Heart left ventricle (tissue), 16 donors: ENCODE measurements at regions not wholly inside any gene's neighbourhood (a gene's known extent, or its start where the extent isn't known, plus 50 kb on each side); places are given as distances from the start of the nearest gene placed in this dataset.

Experiments
- ATAC-seq, 4 donors: fragments of 200-7000 bp; cut with Tn5 transposase; one replicate each; pipeline ENCODE4 v1.9.1; 2020 to 2022; ENCODE audit warnings: moderate library complexity in 4 of 4, mild to moderate bottlenecking in 3 of 4, moderate number of reproducible peaks in 1 of 4
- DNase-seq, 5 donors: peaks; one replicate each; pipeline ENCODE4 v3.0.0-alpha.2; 2020
- H3K27ac ChIP-seq, 12 donors: fragments of 200-600 bp; sonication (generic) in 4 of 12; one replicate each; pipeline versions ENCODE4 v1.5.0 to v1.8.0; 2016 to 2022; ENCODE audit warnings: mild to moderate bottlenecking in 2 of 12
- H3K27me3 ChIP-seq, 9 donors: fragments of 200-600 bp; sonication (generic) in 2 of 9; one replicate each; pipeline versions ENCODE4 v1.5.1 to v1.8.0; 2016 to 2022; ENCODE audit warnings: mild to moderate bottlenecking in 3 of 9
- H3K36me3 ChIP-seq, 9 donors: fragments of 200-600 bp; sonication (generic) in 2 of 9; one replicate each; pipeline versions ENCODE4 v1.5.0 to v1.8.0; 2018 to 2022; ENCODE audit warnings: mild to moderate bottlenecking in 2 of 9
- H3K4me1 ChIP-seq, 12 donors: fragments of 200-600 bp; sonication (generic) in 4 of 12; one replicate each; pipeline versions ENCODE4 v1.5.0 to v1.8.0; 2016 to 2022; ENCODE audit warnings: mild to moderate bottlenecking in 3 of 12
- H3K4me3 ChIP-seq, 12 donors: fragments of 200-600 bp; sonication (generic) in 4 of 12; one replicate each; pipeline versions ENCODE4 v1.5.0 to v1.8.0; 2017 to 2022; ENCODE audit warnings: mild to moderate bottlenecking in 9 of 12, moderate library complexity in 4 of 12
- H3K9me3 ChIP-seq, 12 donors: fragments of 200-600 bp; sonication (generic) in 4 of 12; one replicate each; pipeline versions ENCODE4 v1.5.0 to v1.8.0; 2016 to 2022; ENCODE audit warnings: mild to moderate bottlenecking in 1 of 12
- CTCF ChIP-seq, 12 donors: fragments of 200-600 bp; sonication (generic) in 4 of 12; IDR thresholded peaks; one replicate each; pipeline versions ENCODE4 v1.5.0 to v1.8.0; 2018 to 2022; ENCODE audit warnings: antibody characterized with exemption in 12 of 12, mild to moderate bottlenecking in 5 of 12
- POLR2A ChIP-seq, 2 donors: fragments of 450-650 bp; IDR thresholded peaks; one replicate each; pipeline ENCODE4 v1.6.1; 2017; ENCODE audit warnings: antibody characterized with exemption in 2 of 2, mild to moderate bottlenecking in 2 of 2, moderate library complexity in 2 of 2
- WGBS, 4 donors: extraction: QIAGEN DNeasy Blood & Tissue Kit in 2 of 4; methylation state at CpG; one replicate each; pipeline versions ENCODE4 v1.1.5 to v1.1.7; 2013 to 2018; 5-methylcytosine and 5-hydroxymethylcytosine counted together
- intact Hi-C, 10 donors: fragments of 100-400 bp; cut with DNase I; formaldehyde crosslinking; loops; one replicate each; pipeline versions ENCODE4 v1.11.1 to v1.14.2; 2022
- donor health status: ischemic (EF 13 %, LVEDD 7.1; RV severe dilation, severe dysfunction).
- donor health status: healthy with polysubstance abuse.
- donor health status: DM: no; HTN: yes; CAD: no.
- donor health status: DM: no; HTN: no; CAD: no.
- donor health status: ischemic (EF 25% LVEDD 6.9; RV normal size, moderate dysfunction).
- donor health status: ischemic (EF 25% LVEDD 5.7; RV mildly dilated, moderate dysfunction).
- donor health status: healthy.
- donor health status: DM: yes; HTN: yes; CAD: no.
- donor health status: ischemic (EF 35%, LVEDD 5.7; RV mildly dilated, moderate dysfunction).
- donor health status: nonischemic (EF 11% LVEDD 7.7; RV severe dilation, severe dysfunction).
- donor health status: DM: yes; HTN: yes; CAD: no.
- donor health status: PGD.
- donor health status: ischemic (EF 29% LVEDD 5.4; RV normal size, mild dysfunction).
- donor health status: nonischemic (EF 23%, LVEDD 6.1; RV moderate dilation, normal function).

DNA sequence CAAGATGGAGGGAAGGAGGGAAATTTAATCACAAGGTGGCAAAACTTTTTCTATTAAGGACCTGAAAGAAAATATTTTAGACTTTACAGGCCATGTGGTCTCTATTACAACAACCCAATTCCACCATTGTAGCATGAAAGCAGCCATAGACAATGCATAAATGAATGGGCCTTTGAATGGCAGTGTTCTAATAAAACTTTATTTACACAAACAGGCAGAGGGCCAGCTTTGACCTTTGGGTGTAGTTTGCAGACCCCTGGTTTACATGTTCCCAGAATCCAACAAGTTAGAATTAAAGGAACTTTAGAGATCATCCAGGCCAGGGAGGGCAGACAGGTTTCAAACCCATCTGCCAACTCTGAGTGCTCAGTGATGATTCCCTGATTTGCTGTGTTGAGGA is 95.2 kb downstream of the BANF2 start:
- ATAC-seq (no peak), DNase-seq (no peak)
- intact Hi-C loops: no loop called here
- TF ChIP-seq POLR2A (IDR thresholded peaks at IDR 0.05) (no peak), CTCF (IDR thresholded peaks at IDR 0.05) (no peak)
- Histone ChIP-seq H3K27ac (peak overlapping the region in 11 of 12 donors; percentile 31 to 85 (median 66)), H3K4me1 (peaks cover 0 to 20% (median 8%) of the 10 kb centered on the region in 12 donors), H3K4me3 (no peak overlapping the region), H3K9me3 (peaks cover 0 to 9% (median 0%) of the 10 kb centered on the region in 12 donors), H3K27me3 (no peaks in the 10 kb centered on the region), H3K36me3 (no peaks in the 10 kb centered on the region)

- intact Hi-C loops: no loop called here
- DNase-seq: no peak
- no peak for TF ChIP-seq POLR2A (IDR thresholded peaks at IDR 0.05)
- Histone ChIP-seq H3K27me3 (no peaks in the 10 kb centered on the region), H3K4me3 (no peak overlapping the region), H3K4me1 (peaks cover 0 to 20% (median 8%) of the 10 kb centered on the region in 12 donors), H3K9me3 (peaks cover 0 to 4% (median 0%) of the 10 kb centered on the region in 12 donors), H3K36me3 (no peaks in the 10 kb centered on the region), H3K27ac (peak overlapping the region in 5 of 12 donors; percentile 50 to 85 (median 73))
- ATAC-seq: no peak
- 55 to 88% (median 77%) methylated on average over 3 of the region's 3 CpGs for WGBS, 4 donors
Observed at GRCh38 chr20:17794400-17794799, 94.6 kb downstream of the BANF2 start.

- Histone ChIP-seq H3K27me3 (no peaks in the 10 kb centered on the region), H3K4me1 (peaks cover 0 to 20% (median 8%) of the 10 kb centered on the region in 12 donors), H3K27ac (no peak overlapping the region), H3K36me3 (no peaks in the 10 kb centered on the region), H3K9me3 (peaks cover 0 to 2% (median 0%) of the 10 kb centered on the region in 12 donors), H3K4me3 (no peak overlapping the region)
- intact Hi-C loops: no loop called here
- ATAC-seq (no peak), DNase-seq (no peak)
- no peak for TF ChIP-seq CTCF (IDR thresholded peaks at IDR 0.05)
- TF ChIP-seq POLR2A (IDR thresholded peaks at IDR 0.05): no peak
- 89 to 97% (median 93%) methylated on average over 2 of the region's 2 CpGs for WGBS, 4 donors
Observed at GRCh38 chr20:17793986-17794385, 94.2 kb downstream of the BANF2 start.

DNA sequence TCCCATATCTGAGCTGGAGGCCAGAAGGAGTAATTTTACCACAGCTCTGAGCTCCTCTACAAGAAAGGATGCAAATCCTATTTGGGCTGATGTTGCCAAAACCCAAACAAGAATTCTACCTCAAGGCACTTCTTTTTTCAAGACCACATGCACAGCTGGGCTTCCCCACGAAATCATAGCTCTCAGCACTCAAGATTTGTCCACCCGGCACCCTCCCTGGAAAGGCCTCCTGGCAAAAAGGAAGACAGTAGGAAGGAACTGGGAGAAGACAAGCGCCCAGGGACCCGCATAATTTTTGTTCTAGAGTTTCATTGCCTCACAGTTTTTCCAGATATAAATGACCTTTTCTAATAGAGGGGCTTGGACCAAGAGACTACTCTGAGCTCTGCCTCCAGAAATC is 90.5 kb downstream of the BANF2 start:
- Histone ChIP-seq H3K4me3 (no peak overlapping the region), H3K36me3 (no peaks in the 10 kb centered on the region), H3K9me3 (peaks cover 0 to 2% (median 0%) of the 10 kb centered on the region in 12 donors), H3K27ac (peak overlapping the region in 2 of 12 donors; percentile 4 to 19), H3K27me3 (no peaks in the 10 kb centered on the region), H3K4me1 (peaks cover 0 to 14% (median 4%) of the 10 kb centered on the region in 12 donors)
- WGBS, 4 donors: 75 to 84% (median 79%) methylated on average over 4 of the region's 4 CpGs
- ATAC-seq: no peak
- intact Hi-C loops: no loop called here
- TF ChIP-seq CTCF (IDR thresholded peaks at IDR 0.05): no peak
- TF ChIP-seq POLR2A (IDR thresholded peaks at IDR 0.05): no peak
- DNase-seq: no peak

GRCh38 chr20:17787816-17788215 is 88.0 kb downstream of the BANF2 start:
- TF ChIP-seq CTCF (IDR thresholded peaks at IDR 0.05) (no peak), POLR2A (IDR thresholded peaks at IDR 0.05) (no peak)
- Histone ChIP-seq H3K36me3 (no peaks in the 10 kb centered on the region), H3K27ac (no peak overlapping the region), H3K27me3 (no peaks in the 10 kb centered on the region), H3K4me1 (peaks cover 0 to 11% (median 3%) of the 10 kb centered on the region in 12 donors), H3K4me3 (no peak overlapping the region), H3K9me3 (no peaks in the 10 kb centered on the region)
- 93 to 100% (median 94%) methylated on average over 1 of the region's 1 CpG for WGBS, 4 donors
- ATAC-seq (no peak), DNase-seq (no peak)
- intact Hi-C loops: no loop called here
